Midbrain (tissue), 1 donor: ENCODE measurements at regions not wholly inside any gene's neighbourhood (a gene's known extent, or its start where the extent isn't known, plus 50 kb on each side); places are given as distances from the start of the nearest gene placed in this dataset.

ENCODE experiments used
- DNase-seq: peaks from one replicate; lab custom pipeline; 2025; lab: John Stamatoyannopoulos, UW

DNA sequence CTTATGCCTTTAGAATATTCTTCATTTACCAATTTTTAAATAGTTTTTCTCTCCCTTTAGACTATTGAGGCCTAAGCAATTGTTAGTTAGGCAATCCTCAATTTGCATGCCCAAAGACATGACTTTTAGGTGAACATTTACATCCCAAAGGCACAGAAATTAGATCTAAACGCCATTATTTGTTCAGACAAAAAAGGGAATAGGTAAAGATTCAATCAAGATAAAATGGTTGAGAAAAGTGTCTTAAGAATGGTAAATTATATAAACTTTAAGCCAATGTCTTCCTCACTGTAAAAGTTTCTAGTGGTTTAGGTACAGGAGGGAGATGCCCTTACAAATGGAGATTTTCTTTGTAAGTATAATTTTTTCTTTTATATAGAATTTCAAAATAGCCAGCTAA is 50.2 kb upstream of the MME start:
- DNase-seq, result no peak

DNA sequence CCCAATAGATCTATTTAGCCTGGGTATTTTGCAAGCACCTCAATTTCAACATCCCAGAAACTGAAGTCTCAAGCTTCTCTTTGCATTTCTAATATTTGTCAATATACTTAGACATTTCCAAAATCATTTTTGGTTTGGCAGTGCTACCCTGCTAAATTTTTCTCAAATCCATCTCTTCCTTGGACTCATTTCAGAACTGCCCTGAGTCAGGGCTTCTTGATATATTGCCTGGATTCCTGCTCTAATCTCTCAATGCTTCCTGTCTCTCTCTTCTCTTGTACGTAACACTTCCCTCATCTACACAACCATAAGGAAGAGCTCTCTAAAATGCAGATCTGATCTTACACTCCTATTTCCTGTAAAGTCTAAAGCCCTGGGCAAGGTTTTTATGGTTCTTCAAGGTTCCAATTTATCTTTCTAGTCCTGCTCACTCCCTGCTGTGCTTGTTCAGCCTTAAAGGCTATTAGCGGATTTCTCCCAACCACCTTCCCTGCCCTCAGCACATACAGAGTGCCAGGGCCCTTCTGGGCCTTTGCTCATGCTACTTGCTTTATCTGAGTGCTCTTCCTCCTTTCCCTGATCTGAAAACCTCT is 53.0 kb upstream of the MME start:
- no peak for DNase-seq

GRCh38 chr3:155024006-155024638 is 56.0 kb upstream of the MME start:
- no peak for DNase-seq

- DNase-seq, result no peak
Observed at GRCh38 chr3:155022896-155023295, 57.2 kb upstream of the MME start.

- DNase-seq, result no peak
Observed at GRCh38 chr3:155019575-155019974, 60.5 kb upstream of the MME start.

DNA sequence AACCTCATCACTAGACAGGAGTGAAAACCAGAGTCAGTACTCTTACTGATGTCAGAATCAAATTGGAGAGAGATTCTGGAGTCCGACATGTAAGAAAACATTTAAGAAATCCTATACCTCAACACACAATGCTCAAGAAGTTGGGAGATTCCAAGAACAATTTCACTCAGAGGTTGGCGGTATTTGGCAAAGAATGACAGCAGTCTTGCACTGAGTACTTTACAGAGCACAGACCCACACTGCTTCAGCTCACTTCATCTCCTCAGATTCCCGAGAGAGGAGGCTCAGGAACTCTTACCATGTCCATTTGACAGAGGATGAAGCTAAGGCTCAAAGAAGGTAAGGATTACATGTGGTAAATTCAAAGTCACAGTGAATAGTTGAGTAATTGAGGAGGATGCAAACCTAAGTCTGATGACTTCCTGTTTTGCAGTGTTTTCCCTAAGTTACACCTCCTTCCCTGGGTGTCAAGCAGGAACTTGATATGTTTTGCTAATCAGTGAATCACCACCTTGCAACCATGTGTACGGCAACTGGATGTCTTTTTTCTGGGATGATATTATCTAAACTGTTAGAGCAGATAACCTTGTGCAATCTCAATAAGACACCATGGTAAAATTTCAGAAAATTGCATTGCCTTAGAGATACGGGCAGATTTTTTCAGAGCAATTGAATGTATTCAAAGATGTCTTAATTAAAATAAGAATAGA is 61.3 kb upstream of the MME start:
- no peak for DNase-seq

GRCh38 chr3:155015776-155016436 is 64.2 kb upstream of the MME start:
- DNase-seq, result no peak

DNA sequence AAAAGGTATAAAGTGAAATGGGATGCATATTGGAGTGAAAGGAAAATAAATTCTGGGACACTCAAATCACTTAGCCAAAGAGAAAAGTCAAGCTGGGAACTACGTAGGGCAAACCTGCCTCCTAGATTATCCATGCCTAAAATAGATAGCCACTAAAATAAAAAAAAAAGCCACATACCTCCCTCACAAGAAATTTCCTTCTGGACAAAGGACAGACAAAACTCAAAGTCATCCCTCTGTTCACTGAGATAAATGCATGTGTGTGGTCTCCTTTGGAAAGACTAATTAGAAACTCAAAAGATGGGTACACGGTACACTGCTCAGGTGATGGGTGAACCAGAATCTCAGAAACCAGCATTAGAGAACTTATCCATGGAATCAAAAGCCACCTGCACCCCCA is 65.2 kb upstream of the MME start:
- DNase-seq, result no peak

DNA sequence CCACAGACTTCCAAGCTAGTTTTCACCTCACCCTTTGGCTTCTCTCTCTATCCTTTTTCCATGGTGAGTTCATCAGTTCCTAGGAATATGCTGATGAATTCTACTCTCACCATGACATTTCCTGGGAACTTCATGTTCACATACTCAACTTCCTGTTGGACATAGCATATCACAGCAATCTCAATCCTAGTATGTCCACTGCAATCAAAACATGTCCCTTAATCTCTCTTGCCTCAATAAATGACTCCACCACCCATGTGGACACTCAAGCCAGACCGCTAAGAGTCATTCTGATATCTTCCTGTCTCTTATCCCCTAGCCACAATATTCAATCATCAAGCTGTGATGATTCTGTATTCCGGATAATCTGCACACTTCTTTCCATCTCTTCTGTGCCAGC is 66.7 kb upstream of the MME start:
- DNase-seq, result no peak

DNA sequence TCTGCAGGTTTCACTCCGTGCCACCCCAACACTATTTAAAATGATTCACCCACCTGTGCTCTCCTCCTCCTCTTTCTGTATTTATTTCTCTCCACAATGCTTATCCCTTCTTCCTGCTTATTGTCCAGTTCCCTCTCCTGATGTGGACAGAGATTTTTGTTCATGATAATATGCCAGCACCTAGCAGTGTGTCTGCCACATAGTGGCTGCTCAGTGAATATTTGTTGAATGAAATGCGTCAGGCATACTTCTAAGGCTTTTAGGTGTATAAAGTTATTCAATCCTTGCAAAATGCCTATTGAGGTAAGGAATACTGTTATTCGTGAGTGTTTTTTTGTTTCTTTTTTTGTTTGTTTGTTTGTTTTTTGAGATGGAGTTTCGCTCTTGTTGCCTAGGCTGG is 67.5 kb upstream of the MME start:
- no peak for DNase-seq

- no peak for DNase-seq
Observed at GRCh38 chr3:155010416-155010815, 69.7 kb upstream of the MME start.

DNA sequence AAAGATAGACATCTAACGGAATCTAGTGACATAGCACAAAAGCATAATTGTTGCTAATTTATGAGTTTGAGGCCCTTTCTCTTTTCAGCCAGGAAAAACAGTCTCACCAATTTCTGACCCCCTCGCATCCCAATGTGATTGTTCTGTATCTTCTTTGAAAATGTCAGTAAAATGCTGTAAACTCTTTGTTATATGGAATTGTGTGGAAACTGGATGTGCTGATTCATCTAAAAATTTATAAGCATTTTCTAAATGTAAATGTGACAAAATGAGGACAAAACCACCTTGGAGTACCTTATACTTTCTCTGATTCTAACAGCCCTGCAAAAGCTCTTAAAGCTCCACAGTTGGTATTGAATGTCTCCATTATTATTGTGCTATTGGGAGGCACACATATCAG is 70.9 kb upstream of the MME start:
- DNase-seq, result no peak

- DNase-seq, result no peak
Observed at GRCh38 chr3:155007729-155008128, 72.4 kb upstream of the MME start.

DNA sequence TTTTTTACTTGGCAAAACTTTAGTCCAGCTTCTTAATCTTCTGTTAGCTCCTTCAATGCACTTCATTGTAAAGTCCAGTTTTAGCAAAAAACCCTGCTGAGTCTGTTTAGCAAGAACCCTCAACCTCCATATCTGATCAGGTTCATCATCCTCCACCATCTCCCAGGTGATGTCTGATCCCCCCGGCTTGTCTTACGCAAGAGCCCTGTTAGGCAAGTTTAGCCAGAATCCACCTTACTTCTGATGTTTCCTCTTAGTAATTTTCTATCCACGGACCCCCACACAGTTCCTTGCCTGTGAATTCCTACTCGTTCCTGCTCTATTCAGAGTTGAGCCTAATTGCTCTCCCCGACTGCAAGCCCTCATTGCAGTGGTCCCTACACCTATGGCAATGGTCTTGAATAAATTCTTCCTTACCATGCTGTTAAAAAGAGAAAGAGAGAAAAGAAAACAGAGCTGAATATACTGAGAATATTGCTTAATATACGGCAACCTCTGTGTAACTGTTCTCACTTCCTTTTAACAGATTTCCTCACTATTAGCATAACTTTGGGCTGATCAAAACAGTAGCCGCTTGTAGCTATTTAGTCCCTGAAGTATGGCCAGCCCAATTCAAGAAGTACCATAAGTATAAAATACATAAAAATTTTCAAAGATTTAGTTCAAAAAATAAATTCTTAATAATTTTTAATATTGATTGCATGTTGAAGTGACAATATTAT is 78.7 kb upstream of the MME start:
- no peak for DNase-seq

GRCh38 chr3:154992655-154993054 is 87.5 kb upstream of the MME start:
- no peak for DNase-seq

DNA sequence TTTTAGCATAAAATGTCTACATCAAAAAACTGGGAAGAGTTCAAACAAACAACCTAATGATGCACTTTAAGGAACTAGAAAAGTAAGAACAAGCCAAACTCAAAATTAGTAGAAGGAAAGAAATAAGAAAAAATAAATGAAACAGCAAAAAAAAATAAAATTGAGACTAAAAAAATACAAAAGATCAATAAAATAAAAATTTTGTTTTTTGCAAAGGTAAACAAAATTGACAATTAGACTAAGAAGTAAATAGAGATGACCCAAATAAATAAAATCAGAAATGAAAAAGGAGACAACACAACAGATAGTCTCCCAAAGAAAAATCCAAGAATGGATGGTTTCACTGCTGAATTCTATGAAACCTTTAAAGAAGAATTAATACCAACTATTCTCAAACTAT is 89.6 kb upstream of the MME start:
- DNase-seq, result no peak

GRCh38 chr3:154987846-154988245 is 92.3 kb upstream of the MME start:
- no peak for DNase-seq

- no peak for DNase-seq
Observed at GRCh38 chr3:154981664-154982063, 98.5 kb upstream of the MME start.

DNA sequence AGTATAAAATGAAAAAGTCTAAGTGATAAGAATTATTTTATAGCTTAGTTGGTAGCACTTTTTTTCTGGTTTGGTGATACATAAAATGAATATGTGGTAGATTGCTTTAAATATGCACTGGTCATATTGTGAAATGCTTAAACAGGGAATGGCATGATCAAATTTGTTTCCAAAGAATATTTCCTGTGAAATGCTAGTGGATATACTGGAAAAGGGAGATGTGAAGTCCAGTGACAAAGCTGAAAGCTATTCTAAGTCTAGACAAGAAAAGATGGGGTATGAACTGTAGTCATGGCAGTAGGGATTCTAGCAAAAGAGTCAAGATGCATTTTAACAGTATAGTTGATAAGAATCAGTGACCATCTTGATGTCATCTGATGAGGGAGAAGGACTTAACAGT is 98.9 kb upstream of the MME start:
- DNase-seq, result no peak

DNA sequence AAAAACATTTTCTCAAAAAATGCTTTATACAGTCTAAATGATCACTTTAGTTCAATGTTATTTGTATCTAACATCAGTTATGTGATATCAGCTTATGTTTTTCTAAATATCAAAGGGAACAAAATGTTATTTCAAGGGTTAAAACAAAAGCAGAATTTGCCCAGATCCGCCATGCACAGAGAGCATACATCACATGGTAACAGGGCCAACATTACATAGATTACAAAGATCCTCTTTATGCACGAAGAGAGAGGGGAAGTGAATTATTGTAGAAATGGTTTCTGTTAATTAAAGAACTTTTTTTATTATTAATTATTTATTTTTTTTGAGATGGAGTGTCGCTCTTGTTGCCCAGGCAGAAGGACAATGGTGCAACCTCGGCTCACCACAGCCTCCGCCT is 100.8 kb upstream of the MME start:
- DNase-seq, result no peak

DNA sequence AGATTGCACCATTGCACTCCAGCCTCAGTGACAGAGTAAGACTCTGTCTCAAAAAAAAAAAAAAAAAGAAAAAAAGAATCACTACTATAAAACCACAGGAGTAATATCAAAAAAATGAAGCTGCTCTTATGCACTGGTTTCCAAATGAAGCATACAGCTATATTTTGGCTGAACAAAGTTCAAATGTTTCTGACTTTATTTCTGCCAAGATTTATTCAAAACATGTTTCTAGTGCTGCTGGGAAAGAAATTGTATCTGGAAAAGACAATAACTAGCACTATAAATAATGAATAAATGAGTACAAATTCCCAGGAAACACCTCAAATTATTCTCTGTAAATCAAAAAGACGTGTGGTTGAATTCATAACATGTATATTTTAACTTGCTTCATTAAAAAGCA is 102.5 kb upstream of the MME start:
- no peak for DNase-seq
